ENCODE measurements at regions not wholly inside any gene's neighbourhood (a gene's known extent, or its start where the extent isn't known, plus 50 kb on each side); places are given as distances from the start of the nearest gene placed in this dataset.

GRCh38 chr6:3593161-3593560, 136.3 kb upstream of the SLC22A23 start:
- SMC1A ChIA-PET (ENCODE audit: uncharacterized antibody, unreplicated experiment) = no interaction called here
- 57% methylated on average over 6 of the region's 6 CpGs for WGBS (ENCODE audit: insufficient coverage, insufficient replicate concordance, low lambda C conversion rate, missing lambda C conversion rate)
- intact Hi-C loops (cut with micrococcal nuclease; ENCODE audit: unreplicated experiment) = no loop called here
- TF ChIP-seq MEF2B (IDR thresholded peaks at IDR 0.05; ENCODE audit: partially characterized antibody, poor library complexity, severe bottlenecking) = no peak
- no peak for TF ChIP-seq ASH2L (IDR thresholded peaks at IDR 0.05; ENCODE audit: borderline replicate concordance, low read depth)
- TF ChIP-seq HCFC1 (IDR thresholded peaks at IDR 0.05; ENCODE audit: low read length) = no peak
- no peak for TF ChIP-seq RB1 (IDR thresholded peaks at IDR 0.05; ENCODE audit: borderline replicate concordance)
- no peak for TF ChIP-seq ZNF622 (IDR thresholded peaks at IDR 0.05)
- TF ChIP-seq ZNF592 (IDR thresholded peaks at IDR 0.05) = no peak
- TF ChIP-seq, protein P1, sequence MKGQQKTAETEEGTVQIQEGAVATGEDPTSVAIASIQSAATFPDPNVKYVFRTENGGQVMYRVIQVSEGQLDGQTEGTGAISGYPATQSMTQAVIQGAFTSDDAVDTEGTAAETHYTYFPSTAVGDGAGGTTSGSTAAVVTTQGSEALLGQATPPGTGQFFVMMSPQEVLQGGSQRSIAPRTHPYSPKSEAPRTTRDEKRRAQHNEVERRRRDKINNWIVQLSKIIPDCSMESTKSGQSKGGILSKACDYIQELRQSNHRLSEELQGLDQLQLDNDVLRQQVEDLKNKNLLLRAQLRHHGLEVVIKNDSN (IDR thresholded peaks at IDR 0.05; ENCODE audit: borderline replicate concordance, extremely low read length, insufficient read depth, low read depth, low read length) = no peak
- no peak for TF ChIP-seq TBL1XR1 (IDR thresholded peaks at IDR 0.05; ENCODE audit: low read depth, low read length)
- no peak for TF ChIP-seq HSF1 (IDR thresholded peaks at IDR 0.05; ENCODE audit: low read depth, low read length)
- TF ChIP-seq NR2C1 (IDR thresholded peaks at IDR 0.05) = no peak
- TF ChIP-seq ZSCAN29 (IDR thresholded peaks at IDR 0.05) = no peak
- TF ChIP-seq TAF1 (IDR thresholded peaks at IDR 0.05; ENCODE audit: borderline replicate concordance, low read depth, low read length) = no peak
- no peak for TF ChIP-seq SMC3 (IDR thresholded peaks at IDR 0.05; ENCODE audit: borderline replicate concordance, low read length)
- no peak for TF ChIP-seq ZBTB33 (IDR thresholded peaks at IDR 0.05)
- TF ChIP-seq HDGF (IDR thresholded peaks at IDR 0.05) = no peak
- TF ChIP-seq SMARCA5 (IDR thresholded peaks at IDR 0.05) = no peak
- TF ChIP-seq SMAD1 (IDR thresholded peaks at IDR 0.05; ENCODE audit: low read depth, partially characterized antibody) = no peak

More at GRCh38 chr6:3593161-3593560, 136.3 kb upstream of the SLC22A23 start:
- DNase-seq (ENCODE audit: low read depth, low spot score) (no peak), ATAC-seq (no peak), FAIRE-seq (no peak)
- Histone ChIP-seq H3K9me3 (replicated peaks; ENCODE audit: control insufficient read depth, insufficient read depth, low read length) (no peaks in the 10 kb centered on the region), H3K9ac (ENCODE audit: control insufficient read depth, insufficient read depth, low read length) (no peak overlapping the region), H3K4me3 (no peak overlapping the region), H3K79me2 (ENCODE audit: control insufficient read depth, insufficient read depth, low read length) (no peaks in the 10 kb centered on the region), H3K27me3 (replicated peaks in 1 of 2; ENCODE audit: control insufficient read depth in 2 of 2, insufficient read depth in 2 of 2, low read length in 1 of 2) (0 out of 4 replicates have a peak, but pooled peaks cover 0 to 4% of the 10 kb centered on the region in 2 experiments), H3K36me3 (ENCODE audit: control insufficient read depth in 2 of 2, insufficient read depth in 2 of 2, low read length in 1 of 2) (no peaks in the 10 kb centered on the region), H3K4me1 (ENCODE audit: control insufficient read depth, insufficient read depth, low read length) (no peaks in the 10 kb centered on the region), H4K20me1 (ENCODE audit: control insufficient read depth, insufficient read depth) (no peaks in the 10 kb centered on the region), H2AFZ (ENCODE audit: control insufficient read depth, low read depth, low read length) (no peak overlapping the region), H3K4me2 (ENCODE audit: control insufficient read depth, insufficient read depth) (no peak overlapping the region), H3K27ac (ENCODE audit: control insufficient read depth, insufficient read depth) (no peak overlapping the region)
- BruUV-seq (replicated peaks) = no TSS peak
- CTCF ChIA-PET = no interaction called here
- in situ Hi-C loops (cut with MboI) = no loop called here
- RAD21 ChIA-PET (ENCODE audit: unreplicated experiment) = no interaction called here
- POLR2A ChIA-PET = no interaction called here

All from GM12878 (cell line).